HG03558 (cell line): ENCODE measurements at regions not wholly inside any gene's neighbourhood (a gene's known extent, or its start where the extent isn't known, plus 50 kb on each side); places are given as distances from the start of the nearest gene placed in this dataset.

ENCODE experiments used
- ATAC-seq: cut with Tn5 transposase; IDR thresholded peaks from one replicate; pipeline ENCODE4 v1.9.1; 2021; ENCODE audit warnings: moderate number of reproducible peaks; ENCODE audit not compliant: unreplicated experiment; ENCODE audit errors: extremely low read depth

GRCh38 chr9:87270221-87270847, 227.3 kb upstream of the DAPK1 start:
- ATAC-seq = no peak

GRCh38 chr9:87270848-87271234, 226.8 kb upstream of the DAPK1 start:
- no peak for ATAC-seq

- ATAC-seq = no peak
Measured at GRCh38 chr9:87271696-87272477, 225.8 kb upstream of the DAPK1 start.

GRCh38 chr9:87275047-87275725, 222.5 kb upstream of the DAPK1 start:
- ATAC-seq = no peak

GRCh38 chr9:87276327-87276841, 221.3 kb upstream of the DAPK1 start:
- ATAC-seq = no peak

- ATAC-seq = no peak
Measured at GRCh38 chr9:87276851-87277261, 220.8 kb upstream of the DAPK1 start.

GRCh38 chr9:87277346-87277745, 220.3 kb upstream of the DAPK1 start:
- ATAC-seq = no peak

- ATAC-seq = no peak
Measured at GRCh38 chr9:87278971-87279733, 218.5 kb upstream of the DAPK1 start.

- ATAC-seq = no peak
Measured at GRCh38 chr9:87280421-87280820, 217.2 kb upstream of the DAPK1 start.

GRCh38 chr9:87282538-87282937, 215.1 kb upstream of the DAPK1 start:
- ATAC-seq = no peak

GRCh38 chr9:87283585-87283984, 214.1 kb upstream of the DAPK1 start:
- ATAC-seq = no peak

- no peak for ATAC-seq
Measured at GRCh38 chr9:87285183-87285850, 212.3 kb upstream of the DAPK1 start.

GRCh38 chr9:87286506-87286905, 211.2 kb upstream of the DAPK1 start:
- no peak for ATAC-seq

- ATAC-seq = no peak
Measured at GRCh38 chr9:87290241-87291052, 207.2 kb upstream of the DAPK1 start.

- ATAC-seq = no peak
Measured at GRCh38 chr9:87292449-87293191, 205.0 kb upstream of the DAPK1 start.

- no peak for ATAC-seq
Measured at GRCh38 chr9:87294126-87294525, 203.5 kb upstream of the DAPK1 start.

- ATAC-seq = no peak
Measured at GRCh38 chr9:87300915-87301314, 196.8 kb upstream of the DAPK1 start.

GRCh38 chr9:87301371-87301770, 196.3 kb upstream of the DAPK1 start:
- no peak for ATAC-seq
